Lung (tissue), 11 donors: ENCODE measurements at regions not wholly inside any gene's neighbourhood (a gene's known extent, or its start where the extent isn't known, plus 50 kb on each side); places are given as distances from the start of the nearest gene placed in this dataset.

ENCODE experiments used
- ATAC-seq: fragments of 200-7000 bp; cut with Tn5 transposase; one replicate; pipeline ENCODE4 v1.9.1; 2020; ENCODE audit warnings: moderate number of reproducible peaks; ENCODE audit not compliant: insufficient read depth, low FRiP score
- DNase-seq, 3 donors: peaks; one replicate each; pipeline ENCODE4 v3.0.0-alpha.2; 2013 to 2017
- H3K27ac ChIP-seq, 2 donors: one replicate each; pipeline ENCODE4 v1.5.1; 2013; ENCODE audit warnings: mild to moderate bottlenecking in 2 of 2, moderate library complexity in 2 of 2, control low read depth in 1 of 2, inconsistent platforms in 1 of 2, low read depth in 1 of 2, low read length in 1 of 2
- H3K27me3 ChIP-seq, 3 donors: one replicate each; pipeline ENCODE4 v1.5.1; 2013; ENCODE audit warnings: low read length in 2 of 3; ENCODE audit not compliant: control insufficient read depth in 3 of 3, insufficient read depth in 3 of 3
- H3K36me3 ChIP-seq, 4 donors: one replicate each; pipeline ENCODE4 v1.5.1; 2013; ENCODE audit warnings: low read length in 4 of 4, mild to moderate bottlenecking in 1 of 4, moderate library complexity in 1 of 4; ENCODE audit not compliant: control insufficient read depth in 4 of 4, insufficient read depth in 4 of 4
- H3K4me1 ChIP-seq, 5 donors: one replicate each; pipeline ENCODE4 v1.5.1; 2013; ENCODE audit warnings: low read length in 5 of 5, mild to moderate bottlenecking in 2 of 5, moderate library complexity in 1 of 5; ENCODE audit not compliant: control insufficient read depth in 5 of 5, insufficient read depth in 5 of 5
- H3K4me3 ChIP-seq: one replicate; pipeline ENCODE4 v1.5.1; 2013; ENCODE audit warnings: mild to moderate bottlenecking, control low read depth, moderate library complexity
- H3K9ac ChIP-seq, 2 donors: one replicate each; pipeline ENCODE4 v1.5.1; 2013; ENCODE audit warnings: low read length in 2 of 2, control low read depth in 1 of 2; ENCODE audit not compliant: insufficient read depth in 1 of 2
- H3K9me3 ChIP-seq, 4 donors: one replicate each; pipeline ENCODE4 v1.5.1; 2013; ENCODE audit warnings: low read length in 3 of 4, mild to moderate bottlenecking in 1 of 4, moderate library complexity in 1 of 4; ENCODE audit not compliant: control insufficient read depth in 4 of 4, insufficient read depth in 3 of 4
- CTCF ChIP-seq: IDR thresholded peaks from 2 replicates; pipeline ENCODE4 v1.5.1; 2012; ENCODE audit warnings: mild to moderate bottlenecking; ENCODE audit errors: control extremely low read depth, extremely low read depth
- WGBS, 2 donors: extraction: QIAGEN DNeasy Blood & Tissue Kit; methylation state at CpG; one replicate each; pipeline ENCODE4 v1.1.7; 2013; 5-methylcytosine and 5-hydroxymethylcytosine counted together
- donor health status: control.
- donor health status: control.
- donor health status: Bipolar disorder and iron deficiency.
- donor health status: healthy.
- donor health status: DM: yes; HTN: yes; CAD: no.

- WGBS, 2 donors = 91 to 92% methylated on average over 2 of the region's 2 CpGs
- Histone ChIP-seq H3K4me3 (no peak overlapping the region), H3K36me3 (no peaks in the 10 kb centered on the region), H3K27ac (no peak overlapping the region), H3K9me3 (no peaks in the 10 kb centered on the region), H3K9ac (no peak overlapping the region), H3K27me3 (no peaks in the 10 kb centered on the region), H3K4me1 (no peaks in the 10 kb centered on the region)
- no peak for TF ChIP-seq CTCF
- DNase-seq (no peak), ATAC-seq (no peak)
Observed at GRCh38 chr6:121765060-121765459, 329.6 kb downstream of the GJA1 start.

- WGBS, 2 donors = 62 to 77% methylated on average over 3 of the region's 3 CpGs
- Histone ChIP-seq H3K9ac (no peak overlapping the region), H3K27ac (no peak overlapping the region), H3K4me3 (no peak overlapping the region), H3K27me3 (no peaks in the 10 kb centered on the region), H3K9me3 (no peaks in the 10 kb centered on the region), H3K4me1 (no peaks in the 10 kb centered on the region), H3K36me3 (no peaks in the 10 kb centered on the region)
- no peak for ATAC-seq
- no peak for TF ChIP-seq CTCF
- no peak for DNase-seq
Observed at GRCh38 chr6:121767211-121767610, 331.8 kb downstream of the GJA1 start.

- no peak for ATAC-seq
- Histone ChIP-seq H3K4me3 (no peak overlapping the region), H3K36me3 (no peaks in the 10 kb centered on the region), H3K4me1 (peaks cover 0 to 1% (median 0%) of the 10 kb centered on the region in 5 donors), H3K9ac (no peak overlapping the region), H3K27me3 (no peaks in the 10 kb centered on the region), H3K27ac (no peak overlapping the region), H3K9me3 (no peaks in the 10 kb centered on the region)
- TF ChIP-seq CTCF = no peak
- 88 to 92% methylated on average over 2 of the region's 2 CpGs for WGBS, 2 donors
- no peak for DNase-seq
Observed at GRCh38 chr6:121770943-121771342, 335.5 kb downstream of the GJA1 start.
